Transverse colon (tissue), 4 donors: ENCODE measurements at regions not wholly inside any gene's neighbourhood (a gene's known extent, or its start where the extent isn't known, plus 50 kb on each side); places are given as distances from the start of the nearest gene placed in this dataset.

Experiments used
- DNase-seq: peaks from one replicate; pipeline ENCODE4 v3.0.0-alpha.2; 2019
- H3K27ac ChIP-seq, 4 donors: fragments of 200-600 bp; sonication (generic); 2 replicates each; pipeline ENCODE4 v1.5.1; 2016 to 2018; ENCODE audit warnings: inconsistent platforms in 4 of 4
- H3K27me3 ChIP-seq: fragments of 200-600 bp; sonication (generic); 2 replicates; pipeline ENCODE4 v1.5.1; 2017; ENCODE audit warnings: inconsistent platforms
- H3K36me3 ChIP-seq, 4 donors: fragments of 200-600 bp; sonication (generic); 2 replicates each; pipeline ENCODE4 v1.5.1; 2017 to 2019; ENCODE audit warnings: inconsistent platforms in 4 of 4
- H3K4me1 ChIP-seq, 4 donors: fragments of 200-600 bp; sonication (generic); 2 replicates each; pipeline ENCODE4 v1.5.1; 2017 to 2020; ENCODE audit warnings: inconsistent platforms in 4 of 4
- H3K4me3 ChIP-seq, 4 donors: fragments of 200-600 bp; sonication (generic); 1 replicate in 1 of 4; 2 replicates in 3 of 4; pipeline versions ENCODE4 v1.5.1 to v1.6.1; 2017 to 2019; ENCODE audit warnings: inconsistent platforms in 4 of 4
- H3K9me3 ChIP-seq, 2 donors: fragments of 200-600 bp; sonication (generic); 2 replicates each; pipeline ENCODE4 v1.5.1; 2017 to 2019; ENCODE audit warnings: inconsistent platforms in 2 of 2
- EP300 ChIP-seq: sonication (generic); formaldehyde crosslinking; IDR thresholded peaks from one replicate; pipeline ENCODE4 v1.6.1; 2017; ENCODE audit warnings: antibody characterized with exemption, low read depth
- POLR2A ChIP-seq: fragments of 450-650 bp; IDR thresholded peaks from one replicate; pipeline ENCODE4 v1.6.1; 2016; ENCODE audit warnings: antibody characterized with exemption, mild to moderate bottlenecking, moderate library complexity
- POLR2AphosphoS5 ChIP-seq, 3 donors: sonication (generic); formaldehyde crosslinking; IDR thresholded peaks; one replicate each; pipeline ENCODE4 v1.6.1; 2016; ENCODE audit warnings: antibody characterized with exemption in 3 of 3
- WGBS, 2 donors: methylation state at CpG; one replicate each; pipeline ENCODE4 v1.1.5; 2018; ENCODE audit warnings: low coverage in 1 of 2; 5-methylcytosine and 5-hydroxymethylcytosine counted together
- in situ Hi-C, 4 donors: fragments of 200-750 bp; cut with MboI; loops; one replicate each; pipeline versions ENCODE4 v1.15.0 to v1.15.1; 2017; ENCODE audit warnings: low sequenced_read_pairs in 3 of 4, low pct_ligation_motif_present in 1 of 4, low pct_unique_long_range_greater_than_20kb in 1 of 4
- intact Hi-C: fragments of 100-400 bp; cut with DNase I; formaldehyde crosslinking; loops from one replicate; pipeline ENCODE4 v1.15.1; 2023; ENCODE audit warnings: low total_unique reads
- TF ChIP-seq, protein P1 (sequence below), 5 experiments: fragments of 200-600 bp in 3 of 5; fragments of 450-650 bp in 2 of 5; sonication (generic) in 3 of 5; IDR thresholded peaks; 1 replicate in 2 of 5; 2 replicates in 3 of 5; pipeline ENCODE4 v1.5.1; 2016 to 2017; ENCODE audit warnings: antibody characterized with exemption in 5 of 5, inconsistent platforms in 3 of 5, mild to moderate bottlenecking in 2 of 5, moderate library complexity in 1 of 5

DNA sequence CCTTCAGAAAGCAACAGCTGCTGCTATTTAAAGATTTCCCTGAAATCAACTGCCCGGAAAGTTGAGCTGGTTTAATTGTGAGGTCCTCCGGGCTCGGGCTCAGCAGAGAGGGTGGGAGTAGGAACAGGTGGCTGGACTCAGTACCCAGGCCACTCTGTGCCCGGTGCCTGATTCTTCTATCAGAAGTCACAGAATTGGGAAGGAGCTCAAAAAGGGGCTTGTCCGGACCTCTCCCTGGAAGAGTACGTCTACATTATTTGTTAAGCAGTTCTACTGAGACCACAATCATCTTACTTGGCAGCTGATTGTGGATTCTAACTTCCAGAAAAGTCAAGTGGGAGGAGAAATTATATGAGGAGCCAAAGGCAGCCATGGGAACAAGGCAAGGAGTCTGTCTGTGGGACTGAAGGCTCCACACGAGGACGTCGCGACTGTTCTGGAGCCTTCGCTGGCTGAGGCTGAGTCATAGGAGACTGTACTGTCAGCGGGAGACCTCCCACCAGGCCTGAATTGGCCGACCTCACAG, 91.7 kb upstream of the ANKRD10 start:
- H3K4me3 ChIP-seq, result no peak overlapping the region
- TF ChIP-seq EP300 (peak; percentile 55), POLR2AphosphoS5 (IDR thresholded peaks at IDR 0.05) (peak in 2 of 3 donors; percentile 33 to 52), POLR2A (no peak)
- TF ChIP-seq, protein P1, sequence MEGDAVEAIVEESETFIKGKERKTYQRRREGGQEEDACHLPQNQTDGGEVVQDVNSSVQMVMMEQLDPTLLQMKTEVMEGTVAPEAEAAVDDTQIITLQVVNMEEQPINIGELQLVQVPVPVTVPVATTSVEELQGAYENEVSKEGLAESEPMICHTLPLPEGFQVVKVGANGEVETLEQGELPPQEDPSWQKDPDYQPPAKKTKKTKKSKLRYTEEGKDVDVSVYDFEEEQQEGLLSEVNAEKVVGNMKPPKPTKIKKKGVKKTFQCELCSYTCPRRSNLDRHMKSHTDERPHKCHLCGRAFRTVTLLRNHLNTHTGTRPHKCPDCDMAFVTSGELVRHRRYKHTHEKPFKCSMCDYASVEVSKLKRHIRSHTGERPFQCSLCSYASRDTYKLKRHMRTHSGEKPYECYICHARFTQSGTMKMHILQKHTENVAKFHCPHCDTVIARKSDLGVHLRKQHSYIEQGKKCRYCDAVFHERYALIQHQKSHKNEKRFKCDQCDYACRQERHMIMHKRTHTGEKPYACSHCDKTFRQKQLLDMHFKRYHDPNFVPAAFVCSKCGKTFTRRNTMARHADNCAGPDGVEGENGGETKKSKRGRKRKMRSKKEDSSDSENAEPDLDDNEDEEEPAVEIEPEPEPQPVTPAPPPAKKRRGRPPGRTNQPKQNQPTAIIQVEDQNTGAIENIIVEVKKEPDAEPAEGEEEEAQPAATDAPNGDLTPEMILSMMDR (IDR thresholded peaks at IDR 0.05), result no peak
- in situ Hi-C loops, result no loop called here

DNA sequence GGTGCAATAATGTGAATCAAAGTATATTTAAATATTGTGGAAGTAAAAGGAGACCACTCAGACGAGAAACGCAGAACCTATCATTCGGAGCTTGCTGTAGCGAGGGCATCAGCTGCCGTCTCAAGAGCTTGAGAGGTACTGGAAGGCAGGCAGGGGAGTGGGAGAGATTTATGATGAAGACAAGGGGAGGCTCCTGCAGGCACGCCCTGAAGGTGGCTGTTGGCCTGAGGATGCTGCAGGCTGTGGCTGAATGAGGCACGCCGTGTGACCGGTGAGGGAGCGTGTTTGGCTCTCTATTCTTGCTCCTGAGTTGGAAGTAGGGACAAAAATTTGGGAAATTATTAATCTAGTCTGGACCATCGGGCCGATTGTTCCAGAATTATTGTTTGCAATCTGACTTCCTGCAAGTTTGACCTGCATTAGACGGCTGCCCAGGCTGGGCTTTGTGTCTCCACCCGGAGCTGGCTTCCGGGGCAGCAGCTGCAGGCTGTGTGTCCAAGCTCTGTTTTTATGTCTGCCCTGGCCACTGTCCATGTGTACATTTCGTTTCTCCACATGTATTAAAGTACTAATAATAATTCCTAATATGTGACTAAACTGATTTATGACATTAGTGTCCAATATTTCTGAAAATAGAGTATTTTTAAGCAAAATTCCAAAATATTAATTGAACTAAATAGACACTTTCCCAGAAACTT, 91.1 kb upstream of the ANKRD10 start:
- TF ChIP-seq, protein P1 (IDR thresholded peaks at IDR 0.05), result no peak
- TF ChIP-seq POLR2A, result no peak
- TF ChIP-seq POLR2AphosphoS5 (IDR thresholded peaks at IDR 0.05), result no peak
- no peak for TF ChIP-seq EP300
- H3K27me3 ChIP-seq, result no peaks in the 10 kb centered on the region
- no peaks in the 10 kb centered on the region for H3K36me3 ChIP-seq
- H3K4me3 ChIP-seq, result no peak overlapping the region
- DNase-seq, result peak; percentile 17
- H3K4me1 ChIP-seq, result peaks cover 0 to 15% (median 4%) of the 10 kb centered on the region in 4 donors
- peak overlapping the region; percentile 81 to 85 (median 82) for H3K27ac ChIP-seq
- intact Hi-C loops, result no loop called here
- 61 to 63% methylated on average over 7 to 16 of the region's 16 CpGs for WGBS, 2 donors
- H3K9me3 ChIP-seq, result no peaks in the 10 kb centered on the region
- in situ Hi-C loops, result no loop called here

More for the DNA sequence above, 91.7 kb upstream of the ANKRD10 start:
- intact Hi-C loops, result no loop called here
- Histone ChIP-seq H3K27ac (peak overlapping the region; percentile 81 to 85 (median 82)), H3K36me3 (no peaks in the 10 kb centered on the region), H3K27me3 (no peaks in the 10 kb centered on the region), H3K4me1 (peaks cover 0 to 15% (median 4%) of the 10 kb centered on the region in 4 donors), H3K9me3 (no peaks in the 10 kb centered on the region)
- WGBS, 2 donors, result 29 to 62% methylated on average over 1 to 13 of the region's 13 CpGs
- DNase-seq, result peak; percentile 55

GRCh38 chr13:111005364-111005763, 90.5 kb upstream of the ANKRD10 start:
- Histone ChIP-seq H3K4me1 (peaks cover 0 to 15% (median 4%) of the 10 kb centered on the region in 4 donors), H3K4me3 (no peak overlapping the region), H3K9me3 (no peaks in the 10 kb centered on the region), H3K27me3 (no peaks in the 10 kb centered on the region), H3K27ac (peak overlapping the region; percentile 81 to 85 (median 82)), H3K36me3 (no peaks in the 10 kb centered on the region)
- DNase-seq, result no peak
- TF ChIP-seq, protein P1 (IDR thresholded peaks at IDR 0.05), result no peak
- TF ChIP-seq POLR2AphosphoS5 (IDR thresholded peaks at IDR 0.05), result no peak
- no peak for TF ChIP-seq EP300
- no peak for TF ChIP-seq POLR2A
- WGBS, 2 donors, result 38 to 67% methylated on average over 2 to 6 of the region's 6 CpGs
- in situ Hi-C loops (no loop called here), intact Hi-C loops (no loop called here)

DNA sequence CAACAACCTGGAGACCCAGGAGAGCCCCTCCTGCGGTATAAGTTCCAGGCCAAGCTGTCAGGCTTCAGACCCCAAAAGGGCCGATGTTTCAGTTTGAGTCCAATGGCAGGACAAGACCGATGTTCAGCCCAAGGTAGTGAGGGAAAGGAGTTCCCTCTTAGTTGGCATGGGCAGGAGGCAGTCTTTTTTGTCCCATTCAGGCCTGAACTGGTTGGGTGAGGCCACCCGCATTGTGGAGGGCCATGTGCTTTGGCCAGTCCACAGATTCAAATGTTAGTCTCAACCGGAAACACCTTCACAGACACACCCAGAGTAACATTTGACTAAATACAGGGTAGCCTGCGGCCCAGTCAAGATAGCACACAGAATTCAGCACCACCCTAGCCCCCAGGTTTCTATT, 89.6 kb upstream of the ANKRD10 start:
- Histone ChIP-seq H3K9me3 (no peaks in the 10 kb centered on the region), H3K27me3 (no peaks in the 10 kb centered on the region), H3K4me3 (no peak overlapping the region), H3K27ac (no peak overlapping the region), H3K4me1 (peaks cover 0 to 15% (median 4%) of the 10 kb centered on the region in 4 donors), H3K36me3 (no peaks in the 10 kb centered on the region)
- intact Hi-C loops, result no loop called here
- TF ChIP-seq EP300 (no peak), POLR2AphosphoS5 (IDR thresholded peaks at IDR 0.05) (no peak), POLR2A (no peak)
- TF ChIP-seq, protein P1 (IDR thresholded peaks at IDR 0.05), result no peak
- 85% methylated on average over 6 of the region's 6 CpGs; no CpG with 5 or more reads in 1 of the 2 donors for WGBS, 2 donors
- no peak for DNase-seq
- in situ Hi-C loops, result no loop called here
